Muscle of leg (tissue), 3 donors: ENCODE measurements at regions not wholly inside any gene's neighbourhood (a gene's known extent, or its start where the extent isn't known, plus 50 kb on each side); places are given as distances from the start of the nearest gene placed in this dataset.

Experiments used
- DNase-seq: peaks from one replicate; pipeline ENCODE4 v3.0.0; 2013
- H3K27ac ChIP-seq: one replicate; pipeline ENCODE4 v1.5.1; 2013; ENCODE audit warnings: mild to moderate bottlenecking, low read length, control low read depth
- H3K27me3 ChIP-seq: one replicate; pipeline ENCODE4 v1.6.1; 2013; ENCODE audit warnings: low read length; ENCODE audit not compliant: control insufficient read depth, insufficient read depth
- H3K36me3 ChIP-seq: one replicate; pipeline ENCODE4 v1.6.1; 2013; ENCODE audit warnings: low read length; ENCODE audit not compliant: control insufficient read depth, insufficient read depth
- H3K4me1 ChIP-seq: one replicate; pipeline ENCODE4 v1.6.1; 2013; ENCODE audit warnings: low read length; ENCODE audit not compliant: control insufficient read depth, insufficient read depth
- H3K4me3 ChIP-seq: one replicate; pipeline ENCODE4 v1.5.1; 2013; ENCODE audit warnings: low read length, control low read depth
- H3K9me3 ChIP-seq: replicated peaks from 2 replicates; pipeline ENCODE4 v1.6.1; 2013; ENCODE audit warnings: low read depth, low read length; ENCODE audit not compliant: control insufficient read depth
- WGBS: methylation state at CpG from one replicate; pipeline ENCODE4 v1.1.5; 2013; ENCODE audit warnings: missing lambda C conversion rate; ENCODE audit not compliant: insufficient coverage; 5-methylcytosine and 5-hydroxymethylcytosine counted together

DNA sequence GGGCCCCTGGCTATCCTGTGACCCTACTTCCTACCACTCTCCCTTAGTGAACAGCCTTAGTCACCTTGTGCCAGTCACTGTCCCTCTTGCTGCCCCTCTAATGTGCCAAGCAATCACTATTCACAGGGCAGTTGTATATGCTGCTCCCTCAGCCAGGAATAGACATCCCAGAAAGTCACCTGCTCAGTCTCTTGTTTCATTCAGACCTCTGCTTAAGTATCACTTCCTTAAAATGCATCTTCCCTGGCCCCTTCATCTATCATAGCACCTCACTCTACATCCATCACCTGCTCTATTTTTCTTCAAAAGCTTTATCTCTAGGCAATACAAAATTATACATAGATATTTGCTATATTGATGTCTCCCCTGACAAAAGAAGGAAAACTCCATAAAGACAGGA, 328.4 kb upstream of the NFE2L3 start:
- Histone ChIP-seq H3K27ac (no peak overlapping the region), H3K36me3 (no peaks in the 10 kb centered on the region), H3K27me3 (no peaks in the 10 kb centered on the region), H3K4me3 (no peak overlapping the region), H3K4me1 (no peaks in the 10 kb centered on the region), H3K9me3 (no peaks in the 10 kb centered on the region)
- no peak for DNase-seq

DNA sequence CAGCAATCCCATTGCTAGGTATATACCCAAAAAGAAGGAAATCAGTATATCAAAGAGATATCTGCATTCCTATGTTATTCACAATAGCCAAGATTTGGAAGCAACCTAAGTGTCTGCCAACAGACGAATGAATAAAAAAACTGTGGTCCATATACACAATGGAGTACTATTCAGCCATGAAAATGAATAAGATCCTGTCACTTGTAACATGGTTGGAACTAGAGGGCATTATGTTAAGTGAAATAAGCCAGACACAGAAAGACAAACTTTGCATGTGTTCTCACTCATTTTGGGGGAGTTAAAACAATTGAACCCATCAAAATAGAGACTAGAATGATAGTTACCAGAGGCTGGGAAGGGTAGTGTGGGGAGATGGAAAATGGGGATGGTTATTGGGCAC, 323.5 kb upstream of the NFE2L3 start:
- no peak for DNase-seq
- no peaks in the 10 kb centered on the region for H3K36me3 ChIP-seq
- no peaks in the 10 kb centered on the region for H3K9me3 ChIP-seq
- H3K4me3 ChIP-seq = no peak overlapping the region
- no peaks in the 10 kb centered on the region for H3K27me3 ChIP-seq
- H3K4me1 ChIP-seq = no peaks in the 10 kb centered on the region
- no CpG with 5 or more reads among the region's 1 CpG for whole genome bisulfite sequencing
- H3K27ac ChIP-seq = no peak overlapping the region

DNA sequence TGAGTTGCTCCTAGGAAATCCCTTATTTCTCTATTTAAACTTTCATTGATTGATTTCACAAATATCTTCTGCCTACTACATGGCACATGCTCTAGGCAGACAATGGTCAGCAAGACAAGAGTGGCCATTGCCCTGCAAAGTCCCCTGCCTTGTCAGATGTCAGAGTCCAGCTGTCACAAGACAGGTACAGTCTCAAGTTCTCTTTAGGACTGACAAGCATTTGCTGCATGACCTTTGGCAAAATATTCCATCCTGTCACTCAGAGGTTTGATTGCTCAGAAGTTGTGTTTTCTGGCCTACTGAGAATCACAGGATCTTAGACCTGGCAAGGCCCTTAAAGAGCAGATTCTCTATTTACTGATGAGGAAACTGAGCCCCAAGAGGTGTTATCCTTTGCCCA, 322.3 kb upstream of the NFE2L3 start:
- no peaks in the 10 kb centered on the region for H3K27me3 ChIP-seq
- H3K4me1 ChIP-seq = no peaks in the 10 kb centered on the region
- H3K36me3 ChIP-seq = no peaks in the 10 kb centered on the region
- no peak for DNase-seq
- no peak overlapping the region for H3K4me3 ChIP-seq
- H3K9me3 ChIP-seq = no peaks in the 10 kb centered on the region
- H3K27ac ChIP-seq = no peak overlapping the region

DNA sequence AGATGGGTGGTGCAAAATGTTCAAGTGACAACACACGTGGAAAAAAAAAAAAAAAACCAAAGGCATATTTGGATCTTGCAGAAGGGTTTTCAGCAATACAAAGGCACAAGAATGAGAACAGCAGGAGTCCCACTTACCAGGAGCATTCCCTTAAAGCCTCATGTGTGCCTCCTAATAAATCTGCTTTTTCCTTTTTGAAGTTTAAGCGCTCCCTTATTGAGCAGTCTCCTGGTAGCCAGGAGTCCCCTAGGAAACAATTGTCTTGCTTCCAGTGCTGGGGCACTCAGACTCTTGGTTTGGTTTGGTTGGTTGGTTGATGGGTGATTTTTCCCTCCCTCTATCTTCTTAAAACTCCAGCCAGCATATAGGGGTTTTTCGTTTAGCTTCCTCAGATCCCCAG, 321.8 kb upstream of the NFE2L3 start:
- Histone ChIP-seq H3K4me1 (no peaks in the 10 kb centered on the region), H3K27me3 (no peaks in the 10 kb centered on the region), H3K27ac (no peak overlapping the region), H3K36me3 (no peaks in the 10 kb centered on the region), H3K9me3 (no peaks in the 10 kb centered on the region), H3K4me3 (no peak overlapping the region)
- WGBS = no CpG with 5 or more reads among the region's 3 CpGs
- no peak for DNase-seq

DNA sequence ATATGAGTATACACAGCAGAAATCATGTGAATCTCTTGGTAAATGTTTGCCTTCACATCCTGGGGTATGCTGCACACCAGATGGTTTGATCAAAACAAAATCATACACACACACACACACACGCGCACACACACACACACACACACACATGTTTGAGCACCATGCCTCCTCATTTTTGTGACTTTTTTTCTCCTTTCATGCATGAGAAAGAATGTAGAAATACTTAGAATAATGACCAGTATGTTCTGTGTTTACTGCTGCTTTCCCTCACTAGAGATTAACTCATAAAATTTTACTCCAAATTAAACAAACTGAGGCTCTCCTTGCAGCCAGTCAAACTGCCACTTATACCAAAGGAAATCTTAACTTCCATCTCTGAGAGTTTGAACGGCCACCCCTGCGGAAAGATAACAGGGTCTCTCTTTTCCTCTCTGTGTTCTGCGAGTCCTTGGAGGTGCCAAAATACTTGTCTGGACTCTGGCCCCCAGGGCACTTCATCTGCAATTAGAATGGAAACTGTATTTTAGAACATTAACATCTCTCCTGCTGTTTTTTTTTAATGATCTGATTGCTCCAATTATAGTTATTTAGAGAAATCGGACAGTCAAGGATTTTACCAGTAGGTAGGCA, 320.8 kb upstream of the NFE2L3 start:
- no peaks in the 10 kb centered on the region for H3K4me1 ChIP-seq
- H3K27me3 ChIP-seq = no peaks in the 10 kb centered on the region
- H3K9me3 ChIP-seq = no peaks in the 10 kb centered on the region
- H3K4me3 ChIP-seq = no peak overlapping the region
- DNase-seq = no peak
- 75% methylated on average over 2 of the region's 6 CpGs for WGBS
- no peaks in the 10 kb centered on the region for H3K36me3 ChIP-seq
- H3K27ac ChIP-seq = no peak overlapping the region

DNA sequence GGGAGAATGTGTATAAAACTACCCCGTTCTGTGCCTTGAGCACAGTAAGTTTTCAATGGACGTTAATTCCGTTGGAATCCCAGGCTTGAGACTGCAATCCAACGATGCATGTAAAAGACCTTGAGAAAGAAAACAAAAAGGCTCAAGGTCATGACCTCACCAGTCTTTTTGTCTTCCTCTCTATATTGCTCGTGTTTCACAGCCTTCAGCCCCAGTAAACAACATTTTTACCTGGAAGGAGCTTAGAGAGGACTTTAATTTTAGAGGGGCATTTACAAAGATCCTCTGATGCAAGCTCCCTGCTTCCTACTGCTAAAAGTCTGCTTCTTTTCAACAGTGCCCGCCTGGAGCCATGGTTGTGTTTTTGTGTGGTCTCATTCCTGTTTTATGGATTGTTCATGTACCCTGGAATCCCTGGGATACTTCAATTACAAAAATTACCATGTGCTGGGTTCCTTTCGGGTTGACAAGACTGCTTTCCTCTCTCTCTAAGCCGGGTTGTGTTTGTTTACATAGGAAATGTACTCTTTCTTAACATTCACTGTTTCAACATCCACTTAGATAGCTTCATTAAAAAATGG, 320.1 kb upstream of the NFE2L3 start:
- Histone ChIP-seq H3K27ac (no peak overlapping the region), H3K36me3 (no peaks in the 10 kb centered on the region), H3K9me3 (no peaks in the 10 kb centered on the region), H3K27me3 (no peaks in the 10 kb centered on the region), H3K4me1 (no peaks in the 10 kb centered on the region), H3K4me3 (no peak overlapping the region)
- 51% methylated on average over 3 of the region's 8 CpGs for WGBS
- DNase-seq = no peak

DNA sequence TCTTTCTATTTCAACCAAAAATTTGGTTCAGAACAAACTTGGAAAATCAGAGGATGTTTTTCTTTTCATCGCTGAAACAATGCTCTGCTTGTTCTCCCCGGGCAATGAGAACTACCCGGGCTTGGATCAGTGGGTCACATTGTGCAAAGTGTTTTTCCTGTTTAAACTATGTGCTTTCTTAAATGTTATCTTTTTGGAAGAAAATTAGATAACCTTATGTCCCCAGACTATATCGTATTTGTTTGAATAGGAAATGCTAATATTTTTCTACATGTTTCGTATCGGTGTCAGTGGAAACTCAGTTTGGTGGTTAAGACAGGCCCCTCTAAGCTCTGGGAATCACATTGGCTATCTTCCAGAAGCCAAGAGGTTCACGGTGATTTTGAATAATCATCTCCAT, 319.5 kb upstream of the NFE2L3 start:
- no peak overlapping the region for H3K4me3 ChIP-seq
- H3K27me3 ChIP-seq = no peaks in the 10 kb centered on the region
- H3K9me3 ChIP-seq = no peaks in the 10 kb centered on the region
- no peaks in the 10 kb centered on the region for H3K36me3 ChIP-seq
- 70% methylated on average over 2 of the region's 7 CpGs for WGBS
- no peak for DNase-seq
- no peak overlapping the region for H3K27ac ChIP-seq
- no peaks in the 10 kb centered on the region for H3K4me1 ChIP-seq

DNA sequence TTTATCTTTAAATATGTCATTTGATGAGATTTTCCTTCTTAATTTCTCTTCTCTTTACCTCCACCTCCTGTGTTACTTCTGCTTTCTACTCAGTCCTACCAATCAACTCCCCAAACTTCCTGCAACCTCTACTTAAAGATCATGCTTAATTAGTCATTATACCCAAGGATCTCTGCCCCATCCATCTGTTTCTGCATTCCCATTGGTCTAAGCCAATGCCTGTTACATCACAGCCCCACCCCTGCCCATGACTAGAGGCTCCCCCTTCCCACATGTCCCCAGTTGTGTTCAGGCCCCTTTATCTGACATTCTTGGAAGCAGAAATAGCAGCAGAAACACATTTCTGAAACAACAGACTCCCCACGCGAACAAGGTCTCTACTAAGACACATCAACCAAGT, 319.1 kb upstream of the NFE2L3 start:
- H3K27ac ChIP-seq = no peak overlapping the region
- H3K36me3 ChIP-seq = no peaks in the 10 kb centered on the region
- no peak overlapping the region for H3K4me3 ChIP-seq
- H3K27me3 ChIP-seq = no peaks in the 10 kb centered on the region
- no peak for DNase-seq
- WGBS = 77% methylated on average over 2 of the region's 2 CpGs
- H3K9me3 ChIP-seq = no peaks in the 10 kb centered on the region
- H3K4me1 ChIP-seq = no peaks in the 10 kb centered on the region

DNA sequence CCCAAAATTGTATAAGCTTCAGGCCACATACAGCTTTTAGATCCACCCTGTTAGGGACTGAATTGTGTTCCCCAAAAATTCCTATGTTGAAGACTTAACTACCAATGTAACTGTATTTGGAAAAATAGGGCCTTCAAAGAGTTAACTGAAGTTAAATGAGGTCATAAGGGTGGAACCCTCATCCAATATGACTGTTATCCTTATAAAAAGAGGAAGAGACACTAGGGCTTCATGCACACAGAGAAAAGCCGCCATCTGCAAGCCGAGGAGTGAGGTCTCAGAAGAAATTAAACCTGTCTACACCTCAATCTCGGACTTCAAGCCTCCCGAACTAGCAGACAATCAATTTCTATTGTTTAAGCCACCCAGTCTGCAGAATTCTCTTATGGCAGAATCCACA, 317.9 kb upstream of the NFE2L3 start:
- H3K36me3 ChIP-seq = no peaks in the 10 kb centered on the region
- H3K27me3 ChIP-seq = no peaks in the 10 kb centered on the region
- DNase-seq = no peak
- H3K4me3 ChIP-seq = no peak overlapping the region
- 60% methylated on average over 2 of the region's 4 CpGs for WGBS
- no peaks in the 10 kb centered on the region for H3K4me1 ChIP-seq
- no peaks in the 10 kb centered on the region for H3K9me3 ChIP-seq
- H3K27ac ChIP-seq = no peak overlapping the region

DNA sequence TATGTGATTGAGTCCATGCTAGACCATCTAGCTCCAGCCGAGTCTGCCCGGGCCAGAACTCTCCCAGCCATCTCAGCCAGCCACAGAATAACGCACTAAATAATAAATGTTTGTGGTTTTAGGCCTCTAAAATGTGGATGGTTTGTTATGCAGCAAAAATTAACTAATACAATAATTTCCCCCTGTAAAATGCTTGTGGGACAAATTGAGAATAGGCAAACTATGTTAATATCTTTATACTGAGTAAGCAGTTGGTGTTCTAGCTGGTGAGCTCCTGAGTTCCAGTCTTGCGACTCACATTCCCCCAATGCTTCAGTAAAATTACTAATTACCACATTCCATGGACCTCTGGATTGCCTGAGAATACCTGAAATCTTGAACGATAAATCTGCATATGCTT, 316.8 kb upstream of the NFE2L3 start:
- Histone ChIP-seq H3K36me3 (no peaks in the 10 kb centered on the region), H3K27me3 (no peaks in the 10 kb centered on the region), H3K4me1 (no peaks in the 10 kb centered on the region), H3K4me3 (no peak overlapping the region), H3K27ac (no peak overlapping the region), H3K9me3 (no peaks in the 10 kb centered on the region)
- WGBS = no CpG with 5 or more reads among the region's 5 CpGs
- no peak for DNase-seq
